Activated T-helper 1 cell treated with anti-CD3 and anti-CD28 coated beads, Interleukin-12 subunit alpha, Interleukin-12 subunit beta, Interleukin-2, Interleukin-4 antibody, amounts not matched to agents 30 ng/mL and 10 ng/mL and 1 ng/mL, durations not matched to agents 14 hours and 24 hours and 36 hours (primary cell): ENCODE measurements at regions not wholly inside any gene's neighbourhood (a gene's known extent, or its start where the extent isn't known, plus 50 kb on each side); places are given as distances from the start of the nearest gene placed in this dataset.
"Not testable (repeated sequence)": the region's sequence is repeated elsewhere in the genome, so short reads cannot be mapped to it uniquely, and the experiment has no call there.

Source experiments
- DNase-seq: peaks from one replicate; pipeline ENCODE4 v3.0.0; 2021; ENCODE audit warnings: low spot score
- H3K27ac Mint-ChIP-seq: one replicate; pipeline ENCODE4 v1.8.0; 2021; ENCODE audit warnings: mild to moderate bottlenecking, mixed read lengths
- H3K27me3 Mint-ChIP-seq: one replicate; pipeline ENCODE4 v1.8.0; 2022; ENCODE audit warnings: mild to moderate bottlenecking, moderate library complexity, mixed read lengths; ENCODE audit not compliant: insufficient read depth
- H3K36me3 Mint-ChIP-seq: one replicate; pipeline ENCODE4 v1.8.0; 2021; ENCODE audit warnings: low read depth, mixed read lengths
- H3K4me1 Mint-ChIP-seq: one replicate; pipeline ENCODE4 v1.8.0; 2021; ENCODE audit warnings: low read depth, mixed read lengths
- H3K4me3 Mint-ChIP-seq: one replicate; pipeline ENCODE4 v1.8.0; 2021; ENCODE audit warnings: mild to moderate bottlenecking, moderate library complexity, mixed read lengths
- H3K9me3 Mint-ChIP-seq: one replicate; pipeline ENCODE4 v1.8.0; 2021; ENCODE audit warnings: mixed read lengths
- intact Hi-C: fragments of 100-400 bp; cut with micrococcal nuclease; formaldehyde crosslinking; loops from one replicate; pipeline ENCODE4 v1.15.1; 2024

DNA sequence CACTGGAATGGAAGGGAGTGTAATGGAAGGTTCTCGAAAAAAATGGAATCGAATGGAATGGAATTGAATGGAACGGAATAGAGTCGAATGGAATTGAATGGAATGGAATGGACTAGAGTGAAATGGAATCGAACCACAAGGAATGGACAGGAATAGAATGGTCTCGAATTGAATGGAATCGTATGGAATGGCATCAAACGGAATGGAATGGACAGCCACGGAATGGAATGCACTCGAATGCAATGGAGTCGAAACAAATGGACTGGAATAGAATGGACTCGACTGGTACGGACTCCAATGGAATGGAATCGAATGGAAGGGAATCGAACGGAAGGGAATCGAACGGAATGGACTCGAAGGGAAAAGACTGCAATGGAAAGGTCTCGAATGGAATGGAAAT, 31055.5 kb downstream of the CDY1 start:
- H3K27ac Mint-ChIP-seq, H3K4me1 Mint-ChIP-seq, DNase-seq, H3K36me3 Mint-ChIP-seq, intact Hi-C loops, H3K9me3 Mint-ChIP-seq, H3K27me3 Mint-ChIP-seq, H3K4me3 Mint-ChIP-seq: not testable (repeated sequence)

DNA sequence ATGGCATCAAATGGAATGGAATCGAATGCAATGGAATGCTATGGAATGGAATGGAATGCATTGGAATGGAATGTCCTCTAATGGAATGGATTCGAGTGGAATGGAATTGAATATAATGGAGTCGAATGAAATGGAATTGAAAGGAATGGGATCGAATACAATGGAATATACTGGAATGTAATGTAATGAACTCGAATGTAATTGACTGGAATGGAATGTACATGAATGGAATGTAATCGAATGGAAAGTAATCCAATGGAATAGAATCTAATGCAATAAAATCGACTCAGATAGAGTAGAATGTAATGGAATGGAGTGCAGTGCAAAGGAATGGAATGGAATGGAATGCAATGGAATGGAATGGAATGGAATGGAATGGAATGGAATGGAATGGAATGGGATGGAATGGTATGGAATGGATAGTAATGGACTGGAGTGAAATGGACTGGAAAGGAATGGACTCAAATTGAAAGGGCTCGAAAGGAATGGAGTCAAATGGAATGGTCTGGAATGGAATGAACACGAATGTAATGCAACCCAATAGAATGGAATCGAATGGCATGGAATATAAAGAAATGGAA, 31056.2 kb downstream of the CDY1 start:
- H3K36me3 Mint-ChIP-seq, intact Hi-C loops, H3K9me3 Mint-ChIP-seq, H3K4me3 Mint-ChIP-seq, DNase-seq, H3K27me3 Mint-ChIP-seq, H3K4me1 Mint-ChIP-seq, H3K27ac Mint-ChIP-seq: not testable (repeated sequence)

GRCh38 chrY:56685381-56685780, 31063.5 kb downstream of the CDY1 start:
- H3K4me3 Mint-ChIP-seq, intact Hi-C loops, H3K27me3 Mint-ChIP-seq, H3K4me1 Mint-ChIP-seq, H3K9me3 Mint-ChIP-seq, H3K36me3 Mint-ChIP-seq, H3K27ac Mint-ChIP-seq: not testable (repeated sequence)
- DNase-seq = peak; percentile 51
